PC-3 (cell line): ENCODE measurements at regions not wholly inside any gene's neighbourhood (a gene's known extent, or its start where the extent isn't known, plus 50 kb on each side); places are given as distances from the start of the nearest gene placed in this dataset.
"Not testable (repeated sequence)": the region's sequence is repeated elsewhere in the genome, so short reads cannot be mapped to it uniquely, and the experiment has no call there.

Experiments
- ATAC-seq: fragments of 200-7000 bp; cut with Tn5 transposase; 2 replicates; pipeline ENCODE4 v1.9.1; 2020; ENCODE audit warnings: mild to moderate bottlenecking, moderate library complexity
- BruUV-seq: library from RNA; stranded (reverse); fragments of 400-500 nt; replicated peaks from 2 replicates; lab custom pipeline; 2021; lab: Mats Ljungman, UMichigan
- CTCF ChIA-PET: fragments of 300-600 bp; sonication (Branson Sonifier 250); formaldehyde crosslinking; loops from one replicate; lab custom pipeline; 2022; ENCODE audit warnings: antibody characterized with exemption; lab: Charles Lee
- POLR2A ChIA-PET: fragments of 300-600 bp; sonication (Branson Sonifier 250); formaldehyde crosslinking; loops from one replicate; lab custom pipeline; 2022; ENCODE audit warnings: antibody characterized with exemption; ENCODE audit not compliant: unreplicated experiment; lab: Charles Lee
- DNase-seq: peaks from one replicate; pipeline ENCODE4 v3.0.0-alpha.2; 2015
- H2AFZ ChIP-seq: fragments of 300-600 bp; sonication (generic); 2 replicates; pipeline ENCODE4 v1.6.0; 2016; ENCODE audit warnings: antibody characterized with exemption, low read length
- H3F3A ChIP-seq: fragments of 300-600 bp; sonication (generic); one replicate; pipeline ENCODE4 v1.6.0; 2017; ENCODE audit warnings: antibody characterized with exemption, low read length, control low read depth, mild to moderate bottlenecking; ENCODE audit not compliant: unreplicated experiment
- H3K27ac ChIP-seq: fragments of 300-600 bp; sonication (generic); 2 replicates; pipeline ENCODE4 v1.5.1; 2016; ENCODE audit warnings: mild to moderate bottlenecking, low read length
- H3K27me3 ChIP-seq: fragments of 300-600 bp; sonication (generic); 2 replicates; pipeline ENCODE4 v1.6.1; 2016; ENCODE audit warnings: low read length, mixed read lengths
- H3K36me3 ChIP-seq: fragments of 300-600 bp; sonication (generic); 2 replicates; pipeline ENCODE4 v1.6.1; 2016; ENCODE audit warnings: low read depth, mixed run types, low read length, mixed read lengths
- H3K4me1 ChIP-seq: fragments of 300-600 bp; sonication (generic); 2 replicates; pipeline ENCODE4 v1.5.1; 2016; ENCODE audit warnings: low read length; ENCODE audit not compliant: insufficient read depth
- H3K4me2 ChIP-seq: fragments of 300-600 bp; sonication (generic); 2 replicates; pipeline ENCODE4 v1.6.0; 2016; ENCODE audit warnings: low read length
- H3K4me3 ChIP-seq: fragments of 300-600 bp; sonication (generic); 2 replicates; pipeline ENCODE4 v1.5.1; 2016; ENCODE audit warnings: mild to moderate bottlenecking, low read length, mixed read lengths
- H3K79me2 ChIP-seq: fragments of 300-600 bp; sonication (generic); 2 replicates; pipeline ENCODE4 v1.6.1; 2017; ENCODE audit warnings: low read length, mixed read lengths
- H3K9ac ChIP-seq: fragments of 300-600 bp; sonication (generic); 2 replicates; pipeline ENCODE4 v1.6.0; 2016; ENCODE audit warnings: mild to moderate bottlenecking, low read length
- H3K9me2 ChIP-seq: fragments of 300-600 bp; sonication (generic); replicated peaks from 2 replicates; pipeline ENCODE4 v1.6.1; 2016; ENCODE audit warnings: mixed run types, low read length, mixed read lengths
- H3K9me3 ChIP-seq: fragments of 300-600 bp; sonication (generic); 2 replicates; pipeline ENCODE4 v1.6.1; 2016; ENCODE audit warnings: low read length, mixed read lengths
- H4K20me1 ChIP-seq: fragments of 300-600 bp; sonication (generic); 2 replicates; pipeline ENCODE4 v1.6.1; 2016; ENCODE audit warnings: low read length, mixed read lengths
- CTCF ChIP-seq: fragments of 300-600 bp; sonication (generic); conservative IDR thresholded peaks from 2 replicates; pipeline ENCODE4 v1.5.1; 2017; ENCODE audit warnings: antibody characterized with exemption, low read depth, mild to moderate bottlenecking, low read length
- EZH2 ChIP-seq: fragments of 300-600 bp; sonication (generic); IDR thresholded peaks from one replicate; pipeline ENCODE4 v1.6.1; 2017; ENCODE audit warnings: antibody characterized with exemption, mild to moderate bottlenecking, low read length; ENCODE audit not compliant: unreplicated experiment
- EZH2phosphoT487 ChIP-seq: fragments of 300-600 bp; sonication (generic); IDR thresholded peaks from 2 replicates; pipeline ENCODE4 v1.6.1; 2018; ENCODE audit warnings: mild to moderate bottlenecking, antibody characterized with exemption, low read length, borderline replicate concordance
- intact Hi-C: fragments of 100-400 bp; cut with micrococcal nuclease; formaldehyde crosslinking; loops from 2 replicates; pipeline ENCODE4 v1.9.0; 2023

- H3K79me2 ChIP-seq: no peaks in the 10 kb centered on the region
- H3K9me2 ChIP-seq: no peaks in the 10 kb centered on the region
- no peak overlapping the region for H2AFZ ChIP-seq
- no peak overlapping the region for H3K4me3 ChIP-seq
- H3K4me1 ChIP-seq: no peaks in the 10 kb centered on the region
- ATAC-seq: no peak
- no peaks in the 10 kb centered on the region for H3K36me3 ChIP-seq
- BruUV-seq: no TSS peak
- POLR2A ChIA-PET: no interaction called here
- no peak for TF ChIP-seq CTCF
- no peak for TF ChIP-seq EZH2
- no peak for TF ChIP-seq EZH2phosphoT487
- H3K9me3 ChIP-seq: no peaks in the 10 kb centered on the region
- no peaks in the 10 kb centered on the region for H4K20me1 ChIP-seq
- intact Hi-C loops: no loop called here
- H3K27me3 ChIP-seq: no peaks in the 10 kb centered on the region
- CTCF ChIA-PET: no interaction called here
- no peak overlapping the region for H3K27ac ChIP-seq
- no peak for DNase-seq
- H3K4me2 ChIP-seq: no peak overlapping the region
- H3F3A ChIP-seq: no peaks in the 10 kb centered on the region
- H3K9ac ChIP-seq: no peak overlapping the region
Observed at GRCh38 chrX:65828599-65828998, 161.1 kb downstream of the MSN start.

- DNase-seq, CTCF ChIA-PET, H3K9me2 ChIP-seq, H4K20me1 ChIP-seq, H3F3A ChIP-seq, H3K27ac ChIP-seq, intact Hi-C loops, H3K4me1 ChIP-seq, H3K4me3 ChIP-seq, POLR2A ChIA-PET, H3K4me2 ChIP-seq, BruUV-seq, H2AFZ ChIP-seq, H3K9ac ChIP-seq, H3K36me3 ChIP-seq, ATAC-seq, H3K79me2 ChIP-seq, H3K9me3 ChIP-seq: not testable (repeated sequence)
- H3K27me3 ChIP-seq: peaks cover 16% of the 10 kb centered on the region
Observed at GRCh38 chrX:65825226-65825625, 157.8 kb downstream of the MSN start.

- no peak overlapping the region for H3K4me2 ChIP-seq
Observed at GRCh38 chrX:65821721-65822496, 154.5 kb downstream of the MSN start.

GRCh38 chrX:65819983-65820382 is 152.5 kb downstream of the MSN start:
- H3K27ac ChIP-seq, H2AFZ ChIP-seq, CTCF ChIA-PET, DNase-seq, H3K9me2 ChIP-seq, H3K4me2 ChIP-seq, BruUV-seq, H4K20me1 ChIP-seq, POLR2A ChIA-PET, H3K79me2 ChIP-seq, H3K4me1 ChIP-seq, ATAC-seq, intact Hi-C loops, H3K9ac ChIP-seq, H3K9me3 ChIP-seq, H3K36me3 ChIP-seq, H3K4me3 ChIP-seq, H3F3A ChIP-seq: not testable (repeated sequence)
- peaks cover 16% of the 10 kb centered on the region for H3K27me3 ChIP-seq

More at GRCh38 chrX:65821721-65822496, 154.5 kb downstream of the MSN start:
- no peaks in the 10 kb centered on the region for H3K9me3 ChIP-seq
- no peaks in the 10 kb centered on the region for H3K4me1 ChIP-seq
- H3F3A ChIP-seq: no peaks in the 10 kb centered on the region
- intact Hi-C loops: no loop called here
- ATAC-seq (no peak), DNase-seq (no peak)
- H2AFZ ChIP-seq: no peak overlapping the region
- ChIA-PET POLR2A (no interaction called here), CTCF (no interaction called here)
- H4K20me1 ChIP-seq: no peaks in the 10 kb centered on the region
- H3K27me3 ChIP-seq: peaks cover 16% of the 10 kb centered on the region
- no peak overlapping the region for H3K27ac ChIP-seq
- TF ChIP-seq EZH2 (no peak), CTCF (no peak), EZH2phosphoT487 (no peak)
- no peaks in the 10 kb centered on the region for H3K36me3 ChIP-seq
- H3K9ac ChIP-seq: no peak overlapping the region
- H3K79me2 ChIP-seq: no peaks in the 10 kb centered on the region
- BruUV-seq: no TSS peak
- H3K9me2 ChIP-seq: no peaks in the 10 kb centered on the region
- no peak overlapping the region for H3K4me3 ChIP-seq
